Left cardiac atrium (tissue), 4 donors: ENCODE measurements at regions not wholly inside any gene's neighbourhood (a gene's known extent, or its start where the extent isn't known, plus 50 kb on each side); places are given as distances from the start of the nearest gene placed in this dataset.

Experiments
- ATAC-seq, 2 donors: fragments of 200-7000 bp; cut with Tn5 transposase; one replicate each; pipeline ENCODE4 v1.9.1; 2020; ENCODE audit warnings: mild to moderate bottlenecking in 2 of 2, moderate library complexity in 2 of 2
- DNase-seq: peaks from one replicate; pipeline ENCODE4 v3.0.0-alpha.2; 2020
- intact Hi-C, 2 donors: fragments of 100-400 bp; cut with DNase I; formaldehyde crosslinking; loops; one replicate each; pipeline versions ENCODE4 v1.14.1 to v1.15.1; 2022 to 2023
- donor health status: DM: no; HTN: yes; CAD: no.
- donor health status: DM: no; HTN: yes; CAD: no; lungs with severe emphysema.
- donor health status: DM: yes; HTN: yes; CAD: no.
- donor health status: Dilated cardiomyopathy.

DNA sequence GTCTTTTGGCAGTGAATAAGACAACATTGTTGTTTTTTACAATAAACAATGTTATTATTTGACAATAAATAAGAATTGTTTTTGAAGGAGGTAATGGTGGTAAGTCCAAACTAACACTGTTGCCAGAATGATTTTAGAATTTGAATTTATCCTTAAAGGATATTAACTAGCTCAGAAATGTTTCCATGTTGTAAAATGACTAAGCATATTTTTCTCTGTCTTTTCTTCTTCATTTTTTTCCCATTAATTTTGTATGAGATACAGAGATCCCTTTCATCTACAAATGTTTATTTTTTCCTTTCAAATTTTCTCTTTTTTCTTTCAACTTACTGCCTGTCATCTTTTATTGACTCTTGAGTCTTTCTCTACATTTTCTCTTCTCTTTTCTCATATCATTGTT lies 66.5 kb upstream of the DOCK10 start:
- intact Hi-C loops: no loop called here
- ATAC-seq (no peak), DNase-seq (no peak)

- no peak for ATAC-seq
- DNase-seq: no peak
- intact Hi-C loops: no loop called here
Observed at GRCh38 chr2:225104971-225105370, 62.7 kb upstream of the DOCK10 start.

DNA sequence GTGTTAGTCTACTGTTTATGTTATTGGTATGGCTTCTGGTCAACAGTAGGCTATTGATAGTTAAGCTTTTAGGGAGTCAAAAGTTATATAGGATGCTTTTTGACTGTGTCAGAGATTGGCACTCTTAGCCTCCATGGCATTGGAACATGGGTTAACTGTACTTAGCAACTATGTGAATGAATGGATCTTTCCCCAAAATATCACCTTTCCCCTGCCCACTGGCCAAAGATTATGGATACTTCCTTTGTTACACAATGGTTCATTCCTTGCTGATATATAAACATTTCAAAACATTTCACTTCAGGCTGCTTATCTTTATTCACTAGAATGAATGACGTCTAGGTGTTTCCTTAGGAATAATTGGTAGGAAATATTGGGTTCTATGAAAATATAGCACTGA lies 62.1 kb upstream of the DOCK10 start:
- no peak for ATAC-seq
- intact Hi-C loops: no loop called here
- DNase-seq: no peak

DNA sequence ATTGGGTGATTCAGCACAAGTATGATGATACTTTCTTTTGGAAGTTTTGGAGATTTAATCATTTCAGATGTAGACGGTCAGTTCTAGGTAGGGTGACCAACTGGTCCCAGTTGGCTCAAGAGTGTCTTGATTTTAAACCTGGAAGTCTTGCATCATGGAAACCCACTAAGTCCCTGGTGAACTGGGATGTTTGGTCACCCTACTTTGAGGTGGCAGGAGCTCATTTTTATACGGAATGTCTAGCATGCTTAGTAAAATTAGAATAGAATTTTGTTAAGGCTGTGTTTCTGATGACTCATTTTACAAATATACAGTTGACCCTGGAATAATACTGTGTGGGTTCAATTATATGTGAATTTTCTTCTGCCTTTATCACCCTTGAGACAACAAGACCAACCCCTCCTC lies 61.5 kb upstream of the DOCK10 start:
- ATAC-seq (no peak), DNase-seq (no peak)
- intact Hi-C loops: no loop called here

GRCh38 chr2:225100856-225101294 lies 58.6 kb upstream of the DOCK10 start:
- intact Hi-C loops: no loop called here

DNA sequence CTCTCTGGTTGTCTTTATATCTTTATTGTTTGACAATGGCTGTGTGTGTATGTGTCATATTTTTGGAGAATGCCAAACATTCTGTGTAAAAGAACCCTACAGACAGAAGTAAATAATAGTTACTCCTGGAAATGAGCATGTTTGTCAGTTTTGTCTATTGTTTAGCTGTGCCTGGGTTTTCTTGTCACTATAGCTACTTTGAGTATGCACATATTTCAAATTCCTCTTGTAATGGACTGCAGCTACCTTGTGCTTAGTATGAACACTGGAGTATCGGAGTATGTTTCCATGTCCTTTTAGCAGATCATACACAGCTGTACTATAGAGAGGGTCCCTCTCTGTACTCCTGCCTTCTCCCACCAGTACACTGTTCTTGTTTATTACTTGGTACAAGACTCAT lies 58.0 kb upstream of the DOCK10 start:
- no peak for ATAC-seq
- intact Hi-C loops: no loop called here
- no peak for DNase-seq

More at GRCh38 chr2:225100856-225101294, 58.6 kb upstream of the DOCK10 start:
- DNase-seq: no peak
- no peak for ATAC-seq

DNA sequence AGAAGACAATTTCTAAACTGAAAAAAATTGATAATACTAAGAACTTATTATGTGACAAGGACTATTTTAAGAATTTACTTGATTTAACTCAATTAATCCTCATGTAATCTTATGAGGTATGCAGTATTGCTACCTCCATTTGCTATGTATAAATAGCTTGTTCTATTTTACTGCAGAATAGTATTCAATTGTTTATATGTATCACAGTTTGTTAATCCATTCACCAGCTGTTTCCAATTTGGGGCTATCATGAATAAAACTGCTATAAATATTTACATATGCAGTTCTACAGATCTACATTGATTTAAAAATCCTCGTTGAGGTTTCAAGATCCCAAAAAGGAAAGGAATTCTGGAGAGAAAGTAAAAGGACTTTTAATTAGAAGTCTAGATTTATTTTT lies 54.8 kb upstream of the DOCK10 start:
- DNase-seq: no peak
- intact Hi-C loops: no loop called here
- ATAC-seq: no peak
